B cell (primary cell): ENCODE measurements at regions not wholly inside any gene's neighbourhood (a gene's known extent, or its start where the extent isn't known, plus 50 kb on each side); places are given as distances from the start of the nearest gene placed in this dataset.

Experiments
- ATAC-seq: fragments of 200-7000 bp; cut with Tn5 transposase; one replicate; pipeline ENCODE4 v1.10.0; 2021; ENCODE audit warnings: low read depth, mild to moderate bottlenecking, moderate number of reproducible peaks, moderate library complexity
- CTCF ChIA-PET: fragments of 350-600 bp; sonication (Branson Sonifier 250); formaldehyde crosslinking; loops from one replicate; lab custom pipeline; 2021; ENCODE audit warnings: antibody characterized with exemption, inconsistent platforms; lab: Charles Lee
- POLR2A ChIA-PET: fragments of 350-600 bp; sonication (Branson Sonifier 250); formaldehyde crosslinking; loops from one replicate; lab custom pipeline; 2021; ENCODE audit warnings: antibody characterized with exemption; lab: Charles Lee
- DNase-seq: peaks from one replicate; pipeline ENCODE4 v3.0.0; 2013
- H2AFZ ChIP-seq: 2 replicates; pipeline ENCODE4 v1.6.1; 2012; ENCODE audit warnings: mild to moderate bottlenecking, low read depth, low read length; ENCODE audit not compliant: insufficient read depth, poor library complexity, severe bottlenecking
- H3K27ac ChIP-seq, 2 donors: 1 replicate in 1 of 2; 2 replicates in 1 of 2; pipeline ENCODE4 v1.5.1; 2012 to 2013; ENCODE audit warnings: low read length in 2 of 2, mild to moderate bottlenecking in 2 of 2, moderate library complexity in 1 of 2
- H3K27me3 ChIP-seq, 4 experiments: fragments of 200-600 bp in 1 of 4; sonication (generic) in 1 of 4; replicated peaks in 1 of 4; 1 replicate in 2 of 4; 2 replicates in 2 of 4; pipeline versions ENCODE4 v1.6.1 to v1.7.0; 2013 to 2016; ENCODE audit warnings: low read length in 3 of 4, mild to moderate bottlenecking in 2 of 4, mixed read lengths in 1 of 4, moderate library complexity in 1 of 4; ENCODE audit not compliant: insufficient read depth in 4 of 4, control insufficient read depth in 3 of 4; ENCODE audit errors: control extremely low read depth in 1 of 4
- H3K36me3 ChIP-seq, 2 experiments: replicated peaks in 1 of 2; 1 replicate in 1 of 2; 2 replicates in 1 of 2; pipeline versions ENCODE4 v1.6.1 to v1.7.1; 2013; ENCODE audit warnings: low read length in 1 of 2; ENCODE audit not compliant: insufficient read depth in 2 of 2, control insufficient read depth in 1 of 2; ENCODE audit errors: control extremely low read depth in 1 of 2, extremely low read depth in 1 of 2
- H3K4me1 ChIP-seq, 2 donors: fragments of 200-600 bp in 1 of 2; sonication (generic) in 1 of 2; 1 replicate in 1 of 2; 2 replicates in 1 of 2; pipeline versions ENCODE4 v1.5.1 to v1.6.1; 2013 to 2017; ENCODE audit warnings: low read length in 2 of 2; ENCODE audit not compliant: control insufficient read depth in 2 of 2, insufficient read depth in 2 of 2
- H3K4me2 ChIP-seq: replicated peaks from 2 replicates; pipeline ENCODE3; 2012; ENCODE audit warnings: mild to moderate bottlenecking, low read depth, low read length; ENCODE audit not compliant: poor library complexity, severe bottlenecking
- H3K4me3 ChIP-seq, 5 experiments: fragments of 200-600 bp in 1 of 5; sonication (generic) in 1 of 5; 1 replicate in 3 of 5; 2 replicates in 2 of 5; pipeline versions ENCODE4 v1.5.1 to v1.7.0; 2011 to 2016; ENCODE audit warnings: low read length in 4 of 5, mild to moderate bottlenecking in 4 of 5, low read depth in 2 of 5, control low read depth in 1 of 5, moderate library complexity in 1 of 5; ENCODE audit not compliant: insufficient read depth in 1 of 5; ENCODE audit errors: control extremely low read depth in 1 of 5, extremely low read depth in 1 of 5
- H3K79me2 ChIP-seq: fragments of 200-600 bp; sonication (generic); one replicate; pipeline ENCODE4 v1.6.0; 2016; ENCODE audit warnings: low read length; ENCODE audit not compliant: control insufficient read depth, insufficient read depth
- H3K9ac ChIP-seq: fragments of 200-600 bp; sonication (generic); 2 replicates; pipeline ENCODE4 v1.6.1; 2017; ENCODE audit warnings: mild to moderate bottlenecking, low read length, moderate library complexity
- H3K9me3 ChIP-seq, 3 donors: one replicate each; pipeline versions ENCODE4 v1.6.1 to v1.7.1; 2013; ENCODE audit warnings: low read length in 2 of 3; ENCODE audit not compliant: control insufficient read depth in 2 of 3, insufficient read depth in 1 of 3; ENCODE audit errors: control extremely low read depth in 1 of 3
- H4K20me1 ChIP-seq: 2 replicates; pipeline ENCODE4 v1.6.0; 2012; ENCODE audit warnings: mild to moderate bottlenecking, low read length; ENCODE audit not compliant: insufficient read depth, control insufficient read depth, poor library complexity, severe bottlenecking
- H3K27ac Mint-ChIP-seq: one replicate; pipeline ENCODE4 v1.8.0; 2021; ENCODE audit warnings: mixed read lengths
- H3K27me3 Mint-ChIP-seq: one replicate; pipeline ENCODE4 v1.8.0; 2021; ENCODE audit warnings: mixed read lengths
- H3K4me1 Mint-ChIP-seq: one replicate; pipeline ENCODE4 v1.8.0; 2021; ENCODE audit warnings: mixed read lengths
- H3K4me3 Mint-ChIP-seq: one replicate; pipeline ENCODE4 v1.8.0; 2021; ENCODE audit warnings: mixed read lengths
- H3K9me3 Mint-ChIP-seq: one replicate; pipeline ENCODE4 v1.8.0; 2022; ENCODE audit warnings: mixed read lengths; ENCODE audit not compliant: insufficient read depth
- CTCF ChIP-seq: fragments of 200-600 bp; IDR thresholded peaks from one replicate; pipeline ENCODE4 v1.8.0; 2022; ENCODE audit warnings: antibody characterized with exemption, mild to moderate bottlenecking
- EZH2 ChIP-seq: IDR thresholded peaks from 2 replicates; pipeline ENCODE4 v1.6.1; 2012; ENCODE audit warnings: borderline replicate concordance, low read depth, mild to moderate bottlenecking, moderate library complexity, low read length; ENCODE audit not compliant: insufficient read depth, poor library complexity, severe bottlenecking
- WGBS: methylation state at CpG from one replicate; pipeline ENCODE4 v1.1.5; 2013; ENCODE audit warnings: missing lambda C conversion rate; ENCODE audit not compliant: insufficient coverage; 5-methylcytosine and 5-hydroxymethylcytosine counted together
- intact Hi-C: fragments of 100-400 bp; cut with micrococcal nuclease; formaldehyde crosslinking; loops from one replicate; pipeline ENCODE4 v1.10.0; 2022

DNA sequence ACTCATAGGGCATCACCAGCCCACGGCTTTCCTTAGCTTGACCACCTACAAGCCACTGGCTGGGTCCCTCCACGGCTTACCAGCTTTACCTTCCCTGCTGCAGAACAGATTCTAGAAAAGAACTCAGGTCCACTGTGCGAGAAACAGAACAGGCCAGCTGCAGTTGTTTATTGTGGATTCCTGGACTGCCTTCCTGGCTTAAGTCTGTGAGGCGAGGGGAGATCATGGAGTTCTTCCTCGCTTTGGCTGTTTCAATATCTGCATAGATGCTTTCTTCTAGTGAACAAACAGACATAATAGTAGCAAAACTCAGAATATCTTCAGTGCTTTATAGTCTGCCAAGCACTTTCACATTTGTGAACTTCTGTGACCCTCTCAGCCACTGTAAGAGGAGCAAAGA, 162.9 kb upstream of the HABP2 start:
- H3K4me1 Mint-ChIP-seq = peaks cover 2% of the 10 kb centered on the region
- H2AFZ ChIP-seq = no peak overlapping the region
- CTCF ChIA-PET = no interaction called here

GRCh38 chr10:113390896-113391295, 162.0 kb upstream of the HABP2 start:
- Histone ChIP-seq H3K4me3 (no peak overlapping the region), H3K27ac (no peak overlapping the region), H2AFZ (no peak overlapping the region), H3K36me3 (no peaks in the 10 kb centered on the region), H3K9ac (no peak overlapping the region), H4K20me1 (no peaks in the 10 kb centered on the region), H3K9me3 (no peaks in the 10 kb centered on the region), H3K79me2 (no peaks in the 10 kb centered on the region), H3K4me1 (no peaks in the 10 kb centered on the region), H3K27me3 (no peaks in the 10 kb centered on the region), H3K4me2 (no peak overlapping the region)
- ChIA-PET CTCF (interaction anchor here (0.6 kb wide), 1 partner anchor 95 kb away, joined by 3 read pairs; no protein-coding TSS in a partner anchor), POLR2A (no interaction called here)
- no peak for DNase-seq
- WGBS = 91% methylated on average over 2 of the region's 4 CpGs
- no peak overlapping the region for H3K27ac Mint-ChIP-seq
- no peaks in the 10 kb centered on the region for H3K9me3 Mint-ChIP-seq
- no peaks in the 10 kb centered on the region for H3K4me1 Mint-ChIP-seq
- intact Hi-C loops = no loop called here
- H3K27me3 Mint-ChIP-seq = peaks cover 22% of the 10 kb centered on the region
- H3K4me3 Mint-ChIP-seq = no peak overlapping the region
- TF ChIP-seq EZH2 (no peak), CTCF (no peak)
- no peak for ATAC-seq

More for the DNA sequence above, 162.9 kb upstream of the HABP2 start:
- ATAC-seq (no peak), DNase-seq (no peak)
- Histone ChIP-seq H3K9ac (no peak overlapping the region), H3K4me3 (no peak overlapping the region), H3K27me3 (peaks cover 0 to 8% (median 0%) of the 10 kb centered on the region in 4 experiments), H3K4me1 (peaks cover 4 to 5% of the 10 kb centered on the region in 2 donors), H3K4me2 (no peak overlapping the region), H3K27ac (no peak overlapping the region), H3K36me3 (no peaks in the 10 kb centered on the region), H3K79me2 (no peaks in the 10 kb centered on the region), H3K9me3 (no peaks in the 10 kb centered on the region), H4K20me1 (no peaks in the 10 kb centered on the region)
- TF ChIP-seq CTCF = no peak
- no peak for TF ChIP-seq EZH2
- peaks cover 28% of the 10 kb centered on the region for H3K27me3 Mint-ChIP-seq
- POLR2A ChIA-PET = no interaction called here
- no peaks in the 10 kb centered on the region for H3K9me3 Mint-ChIP-seq
- intact Hi-C loops = no loop called here
- WGBS = 89% methylated on average over 3 of the region's 5 CpGs
- H3K27ac Mint-ChIP-seq = no peak overlapping the region
- no peak overlapping the region for H3K4me3 Mint-ChIP-seq
